Prostate gland (tissue), 2 donors: ENCODE measurements at regions not wholly inside any gene's neighbourhood (a gene's known extent, or its start where the extent isn't known, plus 50 kb on each side); places are given as distances from the start of the nearest gene placed in this dataset.

ENCODE experiments used
- CTCF ChIP-seq, 4 experiments: fragments of 200-600 bp in 2 of 4; fragments of 450-650 bp in 2 of 4; sonication (generic) in 2 of 4; IDR thresholded peaks; 1 replicate in 3 of 4; 2 replicates in 1 of 4; pipeline ENCODE4 v1.5.1; 2016 to 2019; ENCODE audit warnings: antibody characterized with exemption in 4 of 4, mild to moderate bottlenecking in 2 of 4, moderate library complexity in 2 of 4
- POLR2A ChIP-seq: fragments of 450-650 bp; IDR thresholded peaks from one replicate; pipeline ENCODE4 v1.6.1; 2016; ENCODE audit warnings: antibody characterized with exemption, mild to moderate bottlenecking

- TF ChIP-seq CTCF (IDR thresholded peaks at IDR 0.05) (no peak), POLR2A (no peak)
These were observed 77.4 kb upstream of the ARHGAP28 start for GRCh38 chr18:6652098-6652497.
